HG02884 (cell line): ENCODE measurements at regions not wholly inside any gene's neighbourhood (a gene's known extent, or its start where the extent isn't known, plus 50 kb on each side); places are given as distances from the start of the nearest gene placed in this dataset.

Source experiments
- ATAC-seq: cut with Tn5 transposase; IDR thresholded peaks from one replicate; pipeline ENCODE4 v1.9.1; 2021; ENCODE audit warnings: mild to moderate bottlenecking, moderate library complexity; ENCODE audit not compliant: unreplicated experiment

DNA sequence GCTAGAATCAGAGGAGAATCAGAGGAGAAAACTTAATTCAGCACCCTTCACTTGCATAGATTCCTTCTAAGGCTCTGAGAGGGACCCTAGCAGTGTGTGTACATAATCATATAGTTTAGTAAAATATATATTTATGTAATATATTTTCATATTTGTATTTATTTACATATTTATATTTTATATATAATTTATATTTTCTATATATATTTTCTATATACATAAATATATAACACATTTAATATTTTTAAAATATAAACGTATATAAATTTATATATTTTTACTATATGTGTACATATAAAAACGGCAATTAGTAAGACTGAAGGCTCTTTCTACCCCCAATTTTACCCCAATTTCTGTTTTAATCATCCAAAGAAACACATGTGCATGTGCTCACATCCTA is 80.3 kb downstream of the NXPE2 start:
- no peak for ATAC-seq

DNA sequence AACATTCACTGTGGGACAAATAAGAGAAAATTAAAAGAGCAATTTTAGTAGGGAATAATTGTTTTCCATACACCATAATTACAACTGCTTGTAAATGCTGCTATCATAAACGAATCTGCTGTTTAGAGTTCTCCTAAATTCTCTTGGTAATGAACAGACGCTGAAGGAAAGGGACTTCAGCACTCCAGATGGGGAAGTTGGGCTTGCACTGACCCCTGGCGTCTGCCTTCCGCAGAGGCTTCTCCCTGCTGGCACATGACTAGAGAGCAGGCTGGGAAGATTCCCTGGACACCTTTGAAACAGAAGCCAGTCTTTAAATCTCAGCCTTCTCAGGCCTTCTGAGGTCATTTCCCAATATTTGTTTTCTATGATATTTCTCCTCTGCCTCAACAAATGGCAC is 84.1 kb downstream of the NXPE2 start:
- no peak for ATAC-seq

DNA sequence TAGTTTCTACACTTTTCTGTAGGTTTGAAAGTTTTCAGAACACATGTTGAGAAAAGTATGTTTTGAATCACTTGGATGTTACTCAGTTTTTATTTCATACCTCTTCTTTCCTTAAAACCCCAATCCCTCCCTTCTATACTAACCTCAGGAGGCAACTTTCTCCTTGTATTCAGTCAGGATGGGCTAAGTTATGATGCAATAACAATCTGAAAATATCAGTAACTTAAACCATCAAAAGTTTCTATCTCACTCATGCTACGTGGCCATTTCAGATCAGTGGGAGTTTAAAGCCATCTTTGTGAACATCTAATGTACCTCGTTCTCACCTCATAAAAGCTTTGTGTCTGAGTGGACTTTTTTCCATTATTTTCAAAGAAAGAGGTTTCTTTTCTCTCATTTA is 86.2 kb downstream of the NXPE2 start:
- no peak for ATAC-seq

DNA sequence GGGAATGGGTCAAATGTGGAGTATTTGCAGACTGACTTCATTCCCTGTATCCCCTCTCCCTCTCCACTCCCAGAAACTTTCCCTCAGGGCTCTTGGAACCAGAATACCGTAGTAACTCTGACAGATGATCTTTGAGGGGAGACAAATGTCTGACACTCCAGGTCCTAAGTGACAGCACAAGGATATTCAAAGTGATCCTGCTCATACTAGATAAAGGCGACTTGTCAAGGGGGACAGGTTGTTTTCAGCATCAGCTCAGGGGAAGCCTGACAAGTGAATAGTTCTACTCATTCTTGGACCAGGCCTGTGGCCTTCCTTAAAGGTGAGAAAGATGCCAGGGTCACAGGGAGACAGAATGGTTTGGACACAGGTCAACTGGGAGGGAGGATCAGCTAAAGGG is 92.8 kb downstream of the NXPE2 start:
- no peak for ATAC-seq

DNA sequence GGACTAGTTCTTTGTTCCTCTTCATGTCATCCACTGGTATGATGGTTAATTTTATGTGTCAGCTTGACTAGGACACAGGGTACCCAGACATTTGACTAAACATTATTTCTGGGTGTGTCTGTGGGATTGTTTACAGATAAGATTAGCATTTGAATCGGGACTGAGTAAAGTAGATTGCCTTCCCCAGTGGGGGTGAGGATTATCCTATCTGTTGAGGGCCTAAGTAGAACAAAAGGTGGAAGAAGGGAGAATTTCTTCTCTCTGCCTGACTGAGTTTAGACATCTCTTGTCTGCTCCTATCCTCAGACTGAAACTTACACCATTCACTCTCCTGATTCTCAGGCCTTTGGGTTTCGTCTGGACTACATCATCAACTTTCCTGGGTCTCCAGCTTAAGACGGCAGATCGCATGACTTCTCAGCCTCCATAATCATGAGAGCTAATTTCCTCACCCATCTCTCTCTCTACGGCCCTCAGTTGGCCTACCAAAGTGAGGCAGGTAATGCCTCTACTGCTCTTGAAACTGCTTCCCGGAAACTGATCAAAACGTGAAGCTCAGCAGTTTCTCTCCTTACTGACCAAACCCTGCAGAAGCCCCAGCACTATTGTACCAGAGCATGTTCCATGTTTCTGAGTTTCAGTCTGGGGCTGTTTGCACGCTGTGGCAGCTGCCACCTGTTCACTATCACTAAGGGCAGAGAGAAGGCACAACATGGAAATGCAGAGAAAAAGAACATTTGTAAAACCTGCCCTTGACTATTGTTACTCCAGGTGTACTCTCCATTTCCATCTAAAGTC is 95.4 kb downstream of the NXPE2 start:
- ATAC-seq = no peak

DNA sequence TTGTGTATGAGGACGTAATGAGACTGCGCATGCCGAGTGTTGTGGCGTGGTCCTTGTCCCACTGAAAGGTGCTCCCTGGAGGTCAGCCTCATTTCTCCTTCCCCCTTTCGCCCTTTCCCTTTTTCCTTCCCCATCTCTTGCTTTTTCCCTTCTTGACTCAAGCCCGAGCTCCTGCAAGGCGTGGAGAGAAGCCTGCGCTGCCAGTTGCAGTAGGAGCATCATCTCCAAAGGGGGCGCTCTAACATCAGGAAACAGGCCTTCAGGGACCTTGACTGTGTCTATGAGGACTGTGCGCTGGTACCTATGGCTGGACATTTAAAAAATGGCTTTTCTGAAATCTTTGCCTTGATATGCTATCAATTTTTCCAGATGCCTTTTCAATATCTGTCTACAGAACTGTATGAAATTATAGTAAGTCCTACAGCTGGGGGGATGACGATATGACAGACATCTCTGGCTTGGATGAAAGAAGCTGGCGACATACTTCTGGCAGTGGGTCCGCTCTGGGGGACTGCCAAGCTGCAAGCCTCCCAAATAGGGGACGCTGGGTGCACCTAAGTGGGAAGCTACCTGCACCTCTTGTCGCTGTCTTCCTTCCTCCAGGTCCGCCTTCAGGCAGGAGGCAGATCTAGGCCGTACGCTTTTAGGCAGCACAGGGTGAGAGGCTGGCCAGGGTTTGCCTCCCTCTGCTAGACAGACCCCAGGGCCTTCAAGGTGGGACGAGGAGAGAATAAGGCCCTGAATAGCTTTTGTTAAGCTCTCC is 96.5 kb downstream of the NXPE2 start:
- ATAC-seq = no peak

- no peak for ATAC-seq
Measured at GRCh38 chr11:114775875-114776621, 97.7 kb downstream of the NXPE2 start.

DNA sequence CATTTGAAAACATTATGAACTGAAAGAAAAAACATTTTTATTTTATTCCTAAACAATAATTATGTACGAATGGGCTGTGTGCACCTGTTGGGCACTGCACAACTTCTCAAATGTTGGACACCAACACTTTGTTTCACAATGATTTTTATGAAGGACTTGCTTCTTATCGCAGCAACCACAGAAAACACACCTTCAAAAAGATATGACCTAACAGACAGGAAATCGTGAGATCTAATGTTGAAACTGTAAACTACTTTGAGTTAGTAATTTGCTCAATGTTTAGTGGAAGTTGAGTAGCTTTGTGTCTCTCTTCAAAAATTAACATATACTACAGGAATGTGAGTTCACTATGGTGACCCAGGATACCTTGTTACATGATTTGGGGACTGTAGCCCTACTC is 98.6 kb downstream of the NXPE2 start:
- ATAC-seq = no peak

- no peak for ATAC-seq
Measured at GRCh38 chr11:114779189-114779588, 100.9 kb downstream of the NXPE2 start.

DNA sequence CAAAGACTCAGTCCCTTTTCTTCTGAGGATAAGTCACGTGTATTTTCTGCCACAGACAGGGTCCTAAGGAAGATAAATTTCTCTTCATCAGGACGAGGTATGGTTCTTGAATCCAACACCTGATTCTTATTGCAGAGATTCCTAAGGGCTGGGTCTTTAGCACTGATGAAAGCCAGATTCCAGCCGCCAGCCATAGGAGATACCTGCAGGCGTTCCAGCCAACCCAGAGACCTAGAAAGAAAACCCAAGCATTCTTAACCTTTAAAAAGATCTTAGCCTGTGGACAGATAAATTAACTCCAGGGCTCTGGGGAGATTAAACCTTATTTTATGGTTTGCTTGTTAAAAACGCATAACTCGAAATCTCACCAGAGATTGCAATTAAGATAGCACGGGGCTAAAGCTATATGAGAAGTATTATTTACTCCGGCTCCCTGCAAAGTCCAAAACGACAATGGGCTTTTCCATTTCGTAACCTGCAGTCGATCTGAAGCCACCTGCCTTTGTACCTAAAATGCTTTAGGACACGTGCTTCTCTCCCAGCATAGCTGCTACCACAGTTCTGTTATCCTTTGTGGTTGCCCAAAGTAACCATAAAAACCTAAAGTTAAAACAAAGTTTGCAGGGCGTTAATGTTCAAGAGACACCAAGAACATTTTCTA is 104.5 kb downstream of the NXPE2 start:
- ATAC-seq = no peak

- ATAC-seq = no peak
Measured at GRCh38 chr11:114783805-114784204, 105.5 kb downstream of the NXPE2 start.

DNA sequence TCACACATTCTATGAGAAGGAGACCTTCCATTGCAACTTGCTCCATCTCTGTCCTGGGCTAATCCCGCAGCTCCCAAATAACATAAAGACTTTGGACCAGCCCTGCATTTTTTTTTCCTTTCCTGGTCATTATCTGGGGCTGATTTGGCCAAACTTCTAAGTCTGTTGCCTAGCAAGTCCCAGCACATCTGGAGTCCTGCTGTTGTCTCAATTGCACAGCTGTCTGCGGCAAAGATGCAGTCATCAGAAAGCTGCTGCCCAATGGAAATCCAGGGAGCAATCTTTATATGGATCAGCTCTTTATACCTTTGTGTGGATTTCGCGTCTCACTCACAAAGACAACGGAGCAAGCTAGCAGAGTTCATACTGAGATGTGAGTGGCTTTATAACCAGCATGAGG is 105.9 kb downstream of the NXPE2 start:
- ATAC-seq = no peak

GRCh38 chr11:114784891-114785290 is 106.6 kb downstream of the NXPE2 start:
- ATAC-seq = no peak

DNA sequence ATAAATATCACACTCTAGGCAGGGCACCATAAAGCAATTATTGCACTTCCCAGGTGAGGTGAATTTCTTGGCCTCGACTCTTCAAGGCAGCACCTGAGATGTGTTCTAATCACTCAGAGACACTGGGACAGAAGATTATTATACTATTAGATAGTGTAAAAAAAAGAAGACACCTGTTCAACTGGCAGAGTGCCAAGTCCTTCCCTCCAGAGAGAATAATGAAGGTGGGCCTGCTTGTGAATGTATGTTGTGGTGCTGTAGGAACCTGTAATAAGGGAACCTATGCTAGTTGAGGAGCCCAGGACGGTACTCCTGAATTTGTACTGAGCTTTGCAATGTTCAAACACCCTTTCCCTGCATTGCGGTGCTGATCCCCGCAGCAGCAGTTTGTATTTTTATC is 107.5 kb downstream of the NXPE2 start:
- no peak for ATAC-seq

DNA sequence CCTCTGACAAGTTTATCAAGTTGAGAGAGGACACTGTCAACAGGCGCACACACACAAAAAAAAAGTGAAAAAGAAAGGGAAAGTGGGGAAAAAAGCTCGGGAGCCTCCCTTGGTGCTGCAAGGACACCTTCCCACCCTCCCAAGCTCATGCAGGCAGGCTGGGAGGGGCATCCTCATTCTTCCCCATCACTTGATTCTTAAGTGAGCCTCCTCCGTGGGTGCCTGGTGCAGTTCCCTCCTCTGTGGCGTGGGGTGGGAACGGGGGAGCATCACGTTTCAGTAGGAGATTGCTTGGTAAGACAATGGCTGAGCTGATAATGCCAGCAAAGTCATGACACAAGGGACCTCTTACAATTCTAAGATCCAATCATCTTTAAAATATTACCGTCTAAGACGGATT is 108.8 kb downstream of the NXPE2 start:
- no peak for ATAC-seq

GRCh38 chr11:114790910-114791309 is 112.6 kb downstream of the NXPE2 start:
- ATAC-seq = no peak

- no peak for ATAC-seq
Measured at GRCh38 chr11:114794048-114794684, 115.8 kb downstream of the NXPE2 start.

GRCh38 chr11:114796954-114797721 is 118.8 kb downstream of the NXPE2 start:
- ATAC-seq = no peak

GRCh38 chr11:114799476-114799875 is 121.1 kb downstream of the NXPE2 start:
- no peak for ATAC-seq

DNA sequence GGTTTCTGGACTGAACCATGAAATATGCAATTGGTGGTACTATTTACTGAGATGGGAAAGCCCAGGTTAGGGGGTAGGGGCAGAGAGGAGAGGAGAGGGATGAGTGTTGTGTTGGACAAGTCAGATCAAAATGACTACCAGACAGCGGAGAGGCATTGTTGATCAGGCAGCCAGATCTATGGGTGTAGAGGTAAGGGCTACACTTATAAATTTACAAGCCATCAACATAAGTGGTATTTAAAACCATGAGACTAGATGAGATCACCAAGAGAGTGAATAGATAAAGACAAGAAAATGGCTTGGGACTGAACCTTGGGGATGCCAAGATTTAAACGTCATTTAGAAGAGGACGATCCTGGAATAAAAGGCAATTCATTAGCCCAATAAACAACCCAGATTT is 123.4 kb downstream of the NXPE2 start:
- no peak for ATAC-seq
